Sigmoid colon (tissue), 3 donors: ENCODE measurements at regions not wholly inside any gene's neighbourhood (a gene's known extent, or its start where the extent isn't known, plus 50 kb on each side); places are given as distances from the start of the nearest gene placed in this dataset.

Experiments
- POLR2A ChIP-seq, 2 donors: fragments of 450-650 bp; IDR thresholded peaks; one replicate each; pipeline ENCODE4 v1.6.1; 2016; ENCODE audit warnings: antibody characterized with exemption in 2 of 2, mild to moderate bottlenecking in 2 of 2, moderate library complexity in 2 of 2
- TF ChIP-seq, protein P1 (sequence below), 4 experiments: fragments of 450-650 bp in 3 of 4; fragments of 200-600 bp in 1 of 4; IDR thresholded peaks; one replicate each; pipeline ENCODE4 v1.5.1; 2016 to 2019; ENCODE audit warnings: antibody characterized with exemption in 4 of 4, mild to moderate bottlenecking in 3 of 4, moderate library complexity in 2 of 4

- TF ChIP-seq, protein P1, sequence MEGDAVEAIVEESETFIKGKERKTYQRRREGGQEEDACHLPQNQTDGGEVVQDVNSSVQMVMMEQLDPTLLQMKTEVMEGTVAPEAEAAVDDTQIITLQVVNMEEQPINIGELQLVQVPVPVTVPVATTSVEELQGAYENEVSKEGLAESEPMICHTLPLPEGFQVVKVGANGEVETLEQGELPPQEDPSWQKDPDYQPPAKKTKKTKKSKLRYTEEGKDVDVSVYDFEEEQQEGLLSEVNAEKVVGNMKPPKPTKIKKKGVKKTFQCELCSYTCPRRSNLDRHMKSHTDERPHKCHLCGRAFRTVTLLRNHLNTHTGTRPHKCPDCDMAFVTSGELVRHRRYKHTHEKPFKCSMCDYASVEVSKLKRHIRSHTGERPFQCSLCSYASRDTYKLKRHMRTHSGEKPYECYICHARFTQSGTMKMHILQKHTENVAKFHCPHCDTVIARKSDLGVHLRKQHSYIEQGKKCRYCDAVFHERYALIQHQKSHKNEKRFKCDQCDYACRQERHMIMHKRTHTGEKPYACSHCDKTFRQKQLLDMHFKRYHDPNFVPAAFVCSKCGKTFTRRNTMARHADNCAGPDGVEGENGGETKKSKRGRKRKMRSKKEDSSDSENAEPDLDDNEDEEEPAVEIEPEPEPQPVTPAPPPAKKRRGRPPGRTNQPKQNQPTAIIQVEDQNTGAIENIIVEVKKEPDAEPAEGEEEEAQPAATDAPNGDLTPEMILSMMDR (IDR thresholded peaks at IDR 0.05), result peak in 1 of 4 experiments; percentile 40
- no peak for TF ChIP-seq POLR2A (IDR thresholded peaks at IDR 0.05)
Observed at GRCh38 chr14:22276913-22277816, 311.9 kb downstream of the DAD1 start.
